Left colon (tissue), 2 donors: ENCODE measurements at regions not wholly inside any gene's neighbourhood (a gene's known extent, or its start where the extent isn't known, plus 50 kb on each side); places are given as distances from the start of the nearest gene placed in this dataset.

Experiments used
- ATAC-seq: fragments of 200-7000 bp; cut with Tn5 transposase; one replicate; pipeline ENCODE4 v1.9.1; 2020; ENCODE audit warnings: mild to moderate bottlenecking, moderate library complexity
- DNase-seq, 2 donors: peaks; one replicate each; pipeline ENCODE4 v3.0.0-alpha.2; 2020
- intact Hi-C, 2 donors: fragments of 100-400 bp; cut with DNase I in 1 of 2; cut with micrococcal nuclease in 1 of 2; formaldehyde crosslinking; loops; one replicate each; pipeline versions ENCODE4 v1.11.2 to v1.14.0; 2022; cut with DNase I, micrococcal nuclease
- donor health status: DM: no; HTN: no; CAD: no.
- donor health status: DM: yes; HTN: yes; CAD: no.

DNA sequence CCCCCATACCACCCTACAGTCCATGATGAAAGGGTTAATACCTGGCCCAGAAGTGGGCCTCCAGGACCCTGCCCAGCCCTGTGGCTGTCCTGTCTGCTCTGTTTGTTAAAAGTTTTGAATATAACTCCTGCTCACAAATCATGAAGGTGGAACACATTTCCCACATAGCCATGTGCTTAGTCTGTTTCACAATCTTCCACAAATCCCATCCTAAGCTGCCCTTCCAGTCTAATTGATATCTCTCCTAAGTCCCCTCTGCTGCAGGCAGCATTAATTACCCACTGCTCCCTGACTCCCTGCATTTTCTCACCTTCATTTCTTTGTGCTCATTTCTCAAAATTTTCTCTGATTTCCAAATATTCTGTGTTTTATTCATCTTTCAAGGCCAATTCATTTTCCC, 142.6 kb downstream of the AASDH start:
- ATAC-seq (no peak), DNase-seq (no peak)
- intact Hi-C loops: no loop called here

DNA sequence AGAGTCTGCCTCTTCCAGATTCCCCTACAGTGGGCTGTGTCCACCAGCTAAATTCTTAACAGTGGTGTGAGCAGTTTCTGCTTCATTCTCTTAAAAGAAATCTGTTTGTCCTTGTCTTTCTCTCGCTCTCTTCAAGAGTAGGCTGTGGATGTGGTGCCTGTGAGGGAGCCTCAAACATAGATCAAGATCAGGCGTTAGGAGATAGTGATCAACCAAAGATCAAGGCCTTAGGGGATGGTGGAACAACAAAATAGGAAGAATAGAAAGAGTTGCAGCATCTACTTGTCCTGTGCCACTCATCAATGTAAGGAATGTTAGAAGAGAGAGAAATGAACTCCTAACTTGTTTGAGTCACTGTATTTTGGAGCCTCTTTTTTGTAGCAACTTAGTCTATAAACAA, 144.2 kb downstream of the AASDH start:
- ATAC-seq (no peak), DNase-seq (no peak)
- intact Hi-C loops: no loop called here

DNA sequence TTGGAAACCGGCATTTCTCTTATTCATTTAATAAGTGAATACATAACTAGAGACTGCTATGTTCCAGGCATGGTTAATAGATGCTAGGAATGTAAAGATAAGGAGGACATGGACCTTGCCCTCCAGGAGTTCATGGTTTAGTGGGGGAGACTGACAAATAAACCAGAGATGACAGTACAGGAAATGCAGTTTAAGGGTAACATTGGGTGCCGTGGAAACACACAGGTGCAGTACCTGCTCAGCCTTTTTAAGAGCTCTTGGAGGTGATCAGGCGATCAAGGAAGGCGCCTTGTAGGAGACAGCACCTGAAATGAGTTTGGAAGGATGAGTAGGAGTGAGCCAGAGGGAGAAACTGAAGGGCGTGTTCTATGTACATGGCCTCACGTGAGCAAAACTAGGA, 145.8 kb downstream of the AASDH start:
- ATAC-seq: peak; percentile 96
- peak; percentile 19 to 67 for DNase-seq
- intact Hi-C loops: no loop called here

DNA sequence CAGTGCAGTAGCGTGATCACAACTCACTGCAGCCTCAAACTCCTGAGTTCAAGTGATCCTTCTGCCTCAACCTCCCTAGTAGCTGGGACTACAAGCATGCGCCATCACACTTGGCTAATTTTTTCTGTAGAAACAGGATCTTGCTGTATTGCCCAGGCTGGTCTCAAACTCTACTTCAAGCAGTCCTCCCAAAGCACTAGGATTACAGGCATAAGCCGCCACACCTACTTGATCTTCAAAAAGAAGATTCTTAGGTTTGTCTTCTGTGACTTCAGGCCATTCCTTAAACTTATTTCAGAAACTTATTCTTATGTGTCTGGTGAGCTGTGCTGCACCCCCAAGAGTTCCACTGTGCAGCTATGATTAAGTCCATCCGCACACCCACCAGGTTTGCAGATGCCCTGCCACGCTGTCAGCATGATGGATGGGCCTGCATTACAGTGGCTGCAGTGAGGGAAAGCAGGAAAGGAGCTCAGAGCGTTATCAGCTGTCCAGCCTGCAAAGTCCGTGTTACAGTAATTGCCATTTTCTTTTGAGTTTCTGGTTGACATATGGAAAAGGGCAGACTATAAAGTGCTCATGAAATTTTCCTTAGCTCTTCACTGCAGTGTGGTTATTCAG, 146.6 kb downstream of the AASDH start:
- DNase-seq (peak in 1 of 2 donors; percentile 29), ATAC-seq (peak; percentile 54)
- intact Hi-C loops: no loop called here

DNA sequence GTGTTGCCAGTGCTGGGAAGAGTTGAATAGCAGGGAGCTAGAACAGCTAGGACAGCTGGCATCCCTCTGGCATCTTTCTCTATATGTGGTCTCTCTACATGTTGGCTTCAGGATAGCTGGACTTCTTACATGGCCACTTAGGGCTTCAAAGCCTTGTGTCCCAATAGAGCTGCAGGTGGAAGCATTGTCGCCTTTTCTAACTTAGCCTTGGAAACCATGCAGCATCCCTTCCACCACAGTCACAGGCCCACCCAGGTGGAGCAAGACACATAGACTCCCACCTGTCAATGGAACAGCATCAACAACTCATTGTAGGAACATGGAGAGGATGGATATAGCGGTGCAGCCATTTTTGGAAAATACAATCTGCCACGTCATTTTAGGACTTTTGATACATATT, 149.0 kb downstream of the AASDH start:
- intact Hi-C loops: no loop called here
- no peak for DNase-seq
- ATAC-seq: no peak

DNA sequence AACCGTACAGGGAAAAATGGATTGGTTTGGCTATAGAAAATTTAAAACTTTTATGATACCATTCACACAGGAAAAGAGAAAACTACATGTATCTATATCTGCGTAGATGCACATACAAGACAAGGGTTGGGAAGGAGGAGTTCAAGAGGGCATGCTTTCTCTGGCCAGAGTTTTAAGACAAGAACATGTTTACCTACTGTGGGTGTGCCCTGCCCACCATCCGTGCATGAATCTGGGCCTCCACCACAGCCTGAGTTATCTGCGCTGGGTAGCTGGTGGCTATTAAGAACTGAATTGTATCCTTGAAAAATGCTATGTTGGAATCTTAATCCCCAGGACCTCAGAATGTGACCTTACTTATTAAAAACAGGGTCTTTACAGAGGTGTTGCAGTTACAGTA, 151.6 kb downstream of the AASDH start:
- intact Hi-C loops: no loop called here
- DNase-seq (no peak), ATAC-seq (peak; percentile 88)

DNA sequence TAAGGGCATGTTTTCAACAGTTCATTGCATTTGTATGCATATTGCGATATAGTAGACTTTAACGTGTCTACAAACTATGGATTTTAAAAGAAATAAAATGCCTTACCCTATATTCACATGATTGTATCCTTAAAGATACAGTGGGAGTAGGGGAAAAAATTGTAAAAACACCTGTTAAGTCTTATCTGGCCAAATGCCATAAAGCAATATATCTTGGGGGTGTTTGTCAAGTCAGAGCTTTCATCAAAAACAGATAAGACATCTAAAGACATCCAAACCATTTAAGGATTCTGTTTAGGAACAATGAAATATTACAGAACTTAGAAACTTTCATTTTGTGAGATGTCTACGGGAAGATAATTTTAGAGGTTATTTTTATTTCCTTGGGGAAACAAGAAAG, 152.3 kb downstream of the AASDH start:
- DNase-seq: no peak
- intact Hi-C loops: no loop called here
- peak; percentile 29 for ATAC-seq

DNA sequence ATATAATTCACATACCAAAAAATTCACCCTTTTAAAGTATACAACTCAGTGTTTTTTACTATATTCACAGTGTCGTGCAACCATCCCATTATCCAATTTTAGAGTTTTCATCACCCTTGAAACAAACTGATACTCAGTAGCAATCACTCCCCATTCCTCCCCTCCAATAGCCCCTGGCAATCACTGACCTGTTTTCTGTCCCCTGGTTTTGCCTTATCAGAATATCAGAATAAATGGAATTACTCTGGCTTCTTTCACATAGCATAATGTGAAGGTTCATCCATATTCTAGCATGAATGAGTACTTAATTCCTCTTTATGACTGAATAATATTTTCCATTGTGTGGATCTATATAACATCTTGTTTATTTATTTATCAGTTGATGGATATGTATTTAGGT, 153.2 kb downstream of the AASDH start:
- ATAC-seq (no peak), DNase-seq (no peak)
- intact Hi-C loops: no loop called here

DNA sequence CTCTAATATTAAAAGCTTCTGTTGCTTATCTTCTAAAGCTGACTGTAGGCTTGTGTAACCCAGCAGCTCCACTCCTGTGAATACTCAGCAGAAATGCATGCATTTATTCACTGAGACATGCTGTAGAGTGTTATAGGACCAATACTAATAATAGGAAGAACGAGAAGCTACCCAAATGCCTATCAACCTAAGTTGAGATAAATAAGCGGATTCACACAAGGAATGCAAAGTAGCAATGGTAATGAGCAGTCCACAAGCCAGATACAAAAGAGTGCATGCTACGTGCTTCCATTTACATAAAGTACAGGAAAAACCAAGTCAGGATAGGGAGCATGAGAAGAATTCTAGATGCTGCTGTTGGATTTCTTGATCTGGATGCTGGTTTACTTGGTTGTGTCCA, 155.9 kb downstream of the AASDH start:
- intact Hi-C loops: no loop called here
- ATAC-seq (no peak), DNase-seq (no peak)

DNA sequence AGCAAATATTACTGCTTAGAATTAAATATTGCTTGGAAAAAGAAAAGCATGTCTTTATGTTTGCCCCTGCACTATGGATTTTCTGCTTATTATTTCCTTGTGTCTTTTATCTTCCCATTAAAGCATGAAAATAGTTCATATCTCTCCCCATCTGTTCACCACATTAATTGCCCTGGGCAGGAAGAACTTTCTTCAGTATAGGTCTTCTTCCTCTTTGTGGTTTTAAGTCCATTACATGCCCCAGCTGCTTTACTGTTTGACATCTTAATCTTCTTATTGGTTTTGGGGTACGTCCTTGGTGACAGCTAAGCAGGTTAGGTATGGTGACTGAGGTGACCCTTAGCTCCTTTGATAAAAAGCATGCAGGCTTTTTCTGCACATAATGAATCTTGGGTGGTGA, 157.3 kb downstream of the AASDH start:
- no peak for DNase-seq
- intact Hi-C loops: no loop called here
- no peak for ATAC-seq

DNA sequence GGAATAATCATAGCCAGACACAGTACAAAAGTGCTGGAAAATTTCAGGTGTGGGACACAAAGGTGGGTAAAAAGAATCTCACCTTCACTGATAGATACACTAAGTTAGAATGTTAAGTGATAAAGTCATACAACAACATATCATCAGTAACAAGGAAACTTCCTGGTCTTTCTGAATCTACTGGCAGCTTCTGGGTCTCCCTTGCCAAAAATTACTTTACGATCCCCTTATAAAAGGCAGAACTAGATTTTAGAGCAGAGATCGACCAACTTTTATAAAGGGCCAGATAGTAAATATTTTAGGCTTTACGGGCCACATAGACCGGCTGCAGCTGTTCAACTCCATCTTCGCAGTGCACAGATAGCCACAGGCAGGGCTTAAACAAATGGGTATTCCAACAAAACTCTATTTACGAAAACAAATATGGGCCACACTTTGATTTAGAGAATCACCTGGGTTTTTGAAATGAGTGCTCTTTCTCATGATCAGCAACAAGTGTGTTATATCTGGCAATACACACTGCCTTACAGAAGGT, 159.9 kb downstream of the AASDH start:
- ATAC-seq (peak; percentile 80), DNase-seq (no peak)
- intact Hi-C loops: no loop called here

DNA sequence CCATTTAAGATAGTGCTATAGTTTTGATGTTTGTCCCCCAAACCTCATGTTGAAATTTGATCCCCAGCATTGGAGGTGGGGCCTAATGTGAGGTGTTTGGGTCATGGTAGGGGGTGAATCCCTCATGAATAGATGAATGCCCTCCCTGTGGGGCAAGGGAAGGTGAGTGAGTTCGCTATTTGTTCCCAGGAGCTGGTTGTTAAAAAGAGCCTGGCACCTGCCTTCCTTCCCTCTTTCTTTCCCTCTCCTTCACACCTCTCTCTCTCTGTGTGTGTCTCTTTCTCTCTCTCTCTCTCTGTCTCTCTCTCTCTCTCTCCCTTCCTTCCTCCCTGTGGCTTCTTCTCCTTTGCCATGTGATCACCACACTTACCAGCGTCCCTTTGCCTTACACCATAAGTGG, 160.7 kb downstream of the AASDH start:
- intact Hi-C loops: no loop called here
- DNase-seq (no peak), ATAC-seq (no peak)

DNA sequence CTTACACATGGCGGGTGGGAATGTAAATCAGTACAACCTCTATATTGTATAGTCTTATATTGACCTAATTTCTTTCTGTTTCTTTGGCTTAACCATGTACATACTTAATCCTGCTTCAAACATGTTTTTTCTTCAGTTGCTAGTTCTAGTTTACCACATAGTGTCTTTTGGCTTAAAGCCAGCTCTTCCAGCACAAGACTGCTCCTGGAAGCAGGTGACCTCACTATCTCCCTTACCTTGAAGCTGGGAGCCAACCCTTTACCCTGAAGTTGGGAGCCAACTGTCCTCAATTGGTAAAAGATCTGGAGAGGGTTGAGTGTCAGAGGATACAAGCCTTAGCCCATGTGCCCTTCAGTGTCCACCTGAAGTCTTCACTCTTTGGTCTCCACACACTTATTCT, 162.7 kb downstream of the AASDH start:
- no peak for DNase-seq
- ATAC-seq: no peak
- intact Hi-C loops: no loop called here

DNA sequence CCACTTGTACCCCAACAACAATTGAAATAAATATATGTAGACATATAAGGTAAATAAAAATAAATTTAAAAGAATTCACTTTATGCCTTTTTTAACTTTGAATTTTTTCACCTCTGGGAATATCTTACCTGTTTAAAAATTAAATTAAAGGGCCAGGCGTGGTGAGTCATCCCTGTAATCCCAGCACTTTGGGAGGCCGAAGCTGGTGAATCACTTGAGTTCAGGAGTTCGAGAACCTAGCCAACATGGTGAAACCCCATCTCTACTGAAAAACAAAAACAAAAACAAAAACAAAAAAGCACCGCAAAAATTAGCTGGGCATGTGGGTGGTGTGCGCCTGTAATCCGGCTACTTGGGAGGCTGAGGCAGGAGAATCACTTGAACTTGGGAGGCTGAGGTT, 164.8 kb downstream of the AASDH start:
- ATAC-seq: no peak
- intact Hi-C loops: no loop called here
- no peak for DNase-seq

DNA sequence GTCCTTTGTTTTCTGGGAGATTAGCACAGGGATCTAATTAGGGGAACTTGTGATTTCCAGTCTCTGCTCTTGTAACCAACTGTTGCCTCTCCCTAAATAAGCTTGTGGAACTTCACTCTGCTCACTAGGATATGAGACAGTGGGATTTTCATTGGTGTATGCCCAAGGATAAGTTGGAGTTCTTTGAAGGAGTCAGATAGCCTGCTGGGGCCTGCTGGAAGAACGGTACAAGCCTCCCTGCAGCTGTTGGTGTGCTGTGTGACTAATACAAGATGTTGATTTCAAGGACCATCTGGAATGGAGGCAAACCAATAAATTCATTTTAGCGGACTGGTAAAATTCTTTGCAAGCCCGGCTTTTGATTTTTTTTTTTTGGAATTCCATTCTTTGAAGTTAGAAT, 167.0 kb downstream of the AASDH start:
- intact Hi-C loops: no loop called here
- DNase-seq (no peak), ATAC-seq (no peak)

DNA sequence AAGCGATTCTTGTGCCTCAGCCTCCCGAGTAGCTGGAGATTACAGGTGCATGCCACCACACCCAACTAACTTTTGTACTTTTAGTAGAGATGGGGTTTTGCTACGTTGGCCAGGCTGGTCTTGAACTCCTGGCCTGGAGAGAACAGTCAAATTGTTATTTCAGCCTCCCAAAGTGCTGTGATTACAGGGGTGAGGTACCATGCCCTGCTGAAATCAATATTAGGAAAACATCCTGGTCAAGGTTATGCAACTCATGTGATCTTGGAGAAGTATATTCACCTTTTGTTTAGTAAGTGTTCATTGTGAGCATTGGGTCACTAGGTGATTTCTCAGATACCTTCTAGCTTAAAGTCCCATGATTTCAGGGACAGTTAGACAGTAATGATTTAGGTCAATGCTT, 167.8 kb downstream of the AASDH start:
- intact Hi-C loops: no loop called here
- ATAC-seq (no peak), DNase-seq (no peak)

DNA sequence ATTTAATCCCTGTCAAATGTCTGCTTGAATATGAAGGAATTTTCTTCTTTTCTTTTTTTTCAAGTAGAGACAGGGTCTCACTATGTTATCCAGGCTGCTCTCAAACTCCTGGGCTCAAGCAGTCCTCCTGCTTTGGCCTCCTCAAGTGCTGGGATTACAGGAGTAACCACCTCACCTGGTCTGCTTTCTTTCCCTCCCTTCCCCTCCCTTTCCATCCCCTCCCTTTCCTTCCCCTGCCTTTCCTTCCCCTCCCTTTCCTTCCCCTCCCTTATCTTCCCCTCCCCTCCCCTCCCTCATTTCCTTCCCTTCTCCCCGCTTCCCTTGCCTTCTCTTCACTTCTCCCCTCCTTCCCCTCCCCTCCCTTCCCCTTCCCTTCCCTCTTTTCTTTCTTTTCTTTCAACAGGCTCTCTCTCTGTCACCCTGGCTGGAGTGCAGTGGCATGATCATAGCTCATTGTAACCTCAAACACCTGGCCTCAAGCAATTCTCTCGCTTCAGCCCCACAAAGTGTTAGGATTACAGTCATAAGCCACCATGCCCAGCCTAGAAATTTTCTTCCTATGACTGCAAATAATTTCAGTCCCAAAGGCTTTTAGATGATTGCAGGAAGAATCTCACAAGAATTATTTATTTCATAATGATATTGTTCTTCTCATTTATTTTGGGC, 168.9 kb downstream of the AASDH start:
- intact Hi-C loops: no loop called here
- DNase-seq: no peak
- ATAC-seq: no peak

DNA sequence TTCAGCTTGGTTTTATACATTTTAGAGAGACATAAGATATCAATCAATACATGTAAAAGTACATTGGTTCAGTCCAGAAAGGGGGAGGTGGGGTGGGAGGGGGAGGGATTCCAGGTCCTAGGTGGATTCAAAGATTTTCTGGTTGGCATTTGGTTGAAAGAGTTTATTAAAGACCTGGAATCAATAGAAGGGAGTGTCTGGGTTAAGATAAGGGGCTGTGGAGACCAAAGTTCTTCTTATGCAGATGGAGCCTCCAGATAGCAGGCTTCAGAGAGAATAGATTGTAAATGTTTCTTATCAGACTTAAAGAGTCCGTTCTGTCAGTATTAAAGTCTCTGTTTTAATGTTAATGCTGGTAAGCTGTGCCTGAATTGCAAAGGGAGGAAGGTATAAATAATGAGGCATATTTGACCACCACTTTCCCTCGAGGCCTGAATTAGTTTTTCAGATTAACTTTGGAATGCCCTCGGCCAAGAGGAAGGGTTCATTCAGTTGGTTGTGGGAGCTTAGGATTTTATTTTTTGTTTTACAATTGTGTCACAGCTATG, 169.9 kb downstream of the AASDH start:
- DNase-seq (no peak), ATAC-seq (peak; percentile 55)

DNA sequence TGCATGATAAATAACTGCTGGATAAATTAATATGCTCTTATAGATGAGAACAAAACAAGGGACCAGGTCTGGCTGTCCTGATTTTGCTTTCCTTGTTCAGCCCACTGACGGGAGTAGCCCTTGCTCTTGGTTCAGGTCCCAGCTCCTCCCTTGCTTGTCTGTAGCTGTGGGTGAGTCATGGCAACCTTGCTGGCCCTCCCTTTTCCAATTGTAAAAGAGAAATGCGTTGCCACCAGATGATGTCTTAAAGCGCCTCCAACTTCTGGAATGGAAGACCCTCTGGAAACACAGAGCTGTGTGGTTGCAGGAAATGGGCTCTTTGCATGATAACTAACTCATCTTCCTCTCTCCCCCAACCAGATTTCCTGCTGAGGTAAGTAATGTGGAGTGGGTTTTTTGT, 171.4 kb downstream of the AASDH start:
- ATAC-seq (peak; percentile 96), DNase-seq (peak; percentile 54 to 83)
- intact Hi-C loops: no loop called here

More for the DNA sequence above, 169.9 kb downstream of the AASDH start:
- intact Hi-C loops: no loop called here

DNA sequence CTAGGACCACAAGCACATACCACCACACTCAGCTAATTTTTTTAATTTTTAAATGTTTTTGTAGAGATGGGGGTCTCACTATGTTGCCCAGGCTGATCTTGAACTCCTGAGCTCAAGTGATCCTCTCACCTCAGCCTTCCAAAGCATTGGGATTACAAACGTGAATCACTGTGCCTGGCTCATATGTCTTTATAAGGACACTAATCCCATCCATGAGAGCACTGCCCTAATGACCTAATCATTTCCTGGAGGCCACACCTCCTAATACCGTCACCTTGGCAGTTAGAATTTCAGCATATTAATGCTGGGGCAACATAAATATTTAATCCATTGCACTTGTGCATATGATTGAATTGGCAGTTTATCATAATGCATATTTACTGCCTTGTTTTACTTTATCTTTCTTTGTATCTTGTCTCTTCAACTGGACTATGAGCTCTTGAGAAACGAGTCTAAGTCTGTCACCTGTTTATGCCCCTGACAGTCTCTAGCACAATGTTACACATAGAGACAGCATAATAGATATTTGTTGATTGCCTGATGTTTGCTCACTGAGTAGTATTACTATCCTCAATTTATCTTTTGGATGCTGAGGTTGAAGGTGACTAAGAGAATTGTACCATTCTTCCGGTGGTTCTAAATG, 172.0 kb downstream of the AASDH start:
- DNase-seq: no peak
- intact Hi-C loops: no loop called here
- ATAC-seq: peak; percentile 58
